GM21423 (cell line): ENCODE measurements at regions not wholly inside any gene's neighbourhood (a gene's known extent, or its start where the extent isn't known, plus 50 kb on each side); places are given as distances from the start of the nearest gene placed in this dataset.
A peak's percentile ranks its signal among the peaks of the same experiment; 100 is the strongest.

Experiments
- ATAC-seq: cut with Tn5 transposase; IDR thresholded peaks from one replicate; pipeline ENCODE4 v1.9.1; 2021; ENCODE audit warnings: mild to moderate bottlenecking, moderate library complexity; ENCODE audit not compliant: unreplicated experiment

GRCh38 chr5:124156415-124156996, 589.9 kb downstream of the ZNF608 start:
- no peak for ATAC-seq

- ATAC-seq = no peak
These were observed 591.7 kb downstream of the ZNF608 start for GRCh38 chr5:124154714-124155113.

- ATAC-seq = no peak
These were observed 592.9 kb downstream of the ZNF608 start for GRCh38 chr5:124153588-124153987.

- ATAC-seq = no peak
These were observed 597.9 kb downstream of the ZNF608 start for GRCh38 chr5:124148574-124148973.

GRCh38 chr5:124140060-124140459, 606.4 kb downstream of the ZNF608 start:
- no peak for ATAC-seq

- no peak for ATAC-seq
These were observed 607.0 kb downstream of the ZNF608 start for GRCh38 chr5:124139477-124139876.

GRCh38 chr5:124136609-124137008, 609.8 kb downstream of the ZNF608 start:
- no peak for ATAC-seq

GRCh38 chr5:124134941-124135340, 611.5 kb downstream of the ZNF608 start:
- ATAC-seq = no peak

- no peak for ATAC-seq
These were observed 613.0 kb downstream of the ZNF608 start for GRCh38 chr5:124133406-124133805.

- ATAC-seq = no peak
These were observed 613.6 kb downstream of the ZNF608 start for GRCh38 chr5:124132843-124133242.

- ATAC-seq = no peak
These were observed 615.0 kb downstream of the ZNF608 start for GRCh38 chr5:124131466-124131865.

GRCh38 chr5:124130816-124131215, 615.6 kb downstream of the ZNF608 start:
- ATAC-seq = no peak

- no peak for ATAC-seq
These were observed 616.9 kb downstream of the CSNK1G3 start for GRCh38 chr5:124128867-124129266.

GRCh38 chr5:124126504-124127217, 614.7 kb downstream of the CSNK1G3 start:
- ATAC-seq = peak; percentile 79

- ATAC-seq = no peak
These were observed 612.8 kb downstream of the CSNK1G3 start for GRCh38 chr5:124124711-124125229.

- no peak for ATAC-seq
These were observed 609.2 kb downstream of the CSNK1G3 start for GRCh38 chr5:124121198-124121597.

GRCh38 chr5:124114911-124115310, 602.9 kb downstream of the CSNK1G3 start:
- ATAC-seq = no peak

GRCh38 chr5:124111886-124112285, 599.9 kb downstream of the CSNK1G3 start:
- ATAC-seq = no peak

- no peak for ATAC-seq
These were observed 599.0 kb downstream of the CSNK1G3 start for GRCh38 chr5:124110942-124111341.

GRCh38 chr5:124105326-124105725, 593.3 kb downstream of the CSNK1G3 start:
- ATAC-seq = no peak

- ATAC-seq = no peak
These were observed 592.8 kb downstream of the CSNK1G3 start for GRCh38 chr5:124104821-124105220.

- ATAC-seq = no peak
These were observed 592.4 kb downstream of the CSNK1G3 start for GRCh38 chr5:124104344-124104743.
